ENCODE measurements at regions not wholly inside any gene's neighbourhood (a gene's known extent, or its start where the extent isn't known, plus 50 kb on each side); places are given as distances from the start of the nearest gene placed in this dataset.

GRCh38 chr3:150117076-150117475 lies 146.4 kb upstream of the PFN2 start:
- Histone ChIP-seq H3K9ac (ENCODE audit: low read depth, low read length) (no peak overlapping the region), H3K4me1 (ENCODE audit: insufficient read depth, low read length) (peaks cover 14% of the 10 kb centered on the region), H3K36me3 (ENCODE audit: insufficient read depth, low read length) (no peaks in the 10 kb centered on the region), H3K9me3 (ENCODE audit: control insufficient read depth, insufficient read depth, low read length) (peaks cover 2% of the 10 kb centered on the region; the same call in 1 of the 2 replicates)

DNA sequence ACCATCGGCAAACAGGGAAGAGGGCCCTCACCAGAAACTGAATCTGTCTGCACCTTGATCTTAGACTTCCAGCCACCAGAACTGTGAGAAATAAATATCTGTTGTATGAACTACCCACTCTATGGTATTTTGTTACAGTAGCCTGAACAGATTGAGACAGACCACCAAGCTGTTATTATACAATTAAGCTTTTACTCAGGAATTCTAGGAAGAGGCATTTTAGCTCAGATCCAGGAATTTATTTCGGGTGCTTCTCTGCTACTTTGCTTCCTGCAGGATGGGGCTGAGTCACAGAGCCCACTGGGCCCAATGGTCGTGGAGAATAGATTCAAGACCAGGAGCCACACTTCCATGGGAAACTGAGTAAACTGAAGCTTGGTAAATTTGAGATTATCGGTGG lies 145.5 kb upstream of the PFN2 start:
- H3K9me3 ChIP-seq (ENCODE audit: control insufficient read depth, insufficient read depth, low read length): no peaks in the 10 kb centered on the region
- H3K4me1 ChIP-seq (ENCODE audit: insufficient read depth, low read length): peaks cover 14% of the 10 kb centered on the region
- no peak overlapping the region for H3K9ac ChIP-seq (ENCODE audit: low read depth, low read length)
- no peaks in the 10 kb centered on the region for H3K36me3 ChIP-seq (ENCODE audit: insufficient read depth, low read length)

GRCh38 chr3:150114873-150115540 lies 144.3 kb upstream of the PFN2 start:
- peaks cover 14% of the 10 kb centered on the region for H3K4me1 ChIP-seq (ENCODE audit: insufficient read depth, low read length)
- no peaks in the 10 kb centered on the region for H3K9me3 ChIP-seq (ENCODE audit: control insufficient read depth, insufficient read depth, low read length)
- no peaks in the 10 kb centered on the region for H3K36me3 ChIP-seq (ENCODE audit: insufficient read depth, low read length)
- H3K9ac ChIP-seq (ENCODE audit: low read depth, low read length): no peak overlapping the region

- Histone ChIP-seq H3K4me1 (ENCODE audit: insufficient read depth, low read length) (peaks cover 14% of the 10 kb centered on the region), H3K36me3 (ENCODE audit: insufficient read depth, low read length) (no peaks in the 10 kb centered on the region), H3K9me3 (ENCODE audit: control insufficient read depth, insufficient read depth, low read length) (no peaks in the 10 kb centered on the region), H3K9ac (ENCODE audit: low read depth, low read length) (no peak overlapping the region)
Measured at GRCh38 chr3:150114273-150114672, 143.6 kb upstream of the PFN2 start.

DNA sequence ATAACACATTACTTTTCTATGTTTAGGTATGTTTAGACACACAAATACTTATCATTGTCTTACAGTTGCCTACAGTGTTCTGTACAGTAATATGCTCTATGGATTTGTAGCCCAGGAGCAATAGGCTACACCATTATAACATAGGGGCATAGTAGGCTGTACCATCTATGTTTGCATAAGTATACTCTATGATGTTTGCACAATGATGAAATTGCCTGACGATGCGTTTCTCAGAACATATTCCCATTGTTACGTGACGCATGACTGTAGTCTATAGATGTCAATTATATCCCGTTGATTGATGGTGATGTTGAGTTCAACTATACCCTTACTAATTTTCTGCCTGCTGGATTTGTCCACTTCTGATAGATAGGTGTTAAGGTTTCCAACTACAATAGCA lies 139.4 kb upstream of the PFN2 start:
- Histone ChIP-seq H3K9me3 (ENCODE audit: control insufficient read depth, insufficient read depth, low read length) (no peaks in the 10 kb centered on the region), H3K4me1 (ENCODE audit: insufficient read depth, low read length) (peaks cover 27% of the 10 kb centered on the region), H3K36me3 (ENCODE audit: insufficient read depth, low read length) (no peaks in the 10 kb centered on the region), H3K9ac (ENCODE audit: low read depth, low read length) (no peak overlapping the region)

- Histone ChIP-seq H3K9ac (ENCODE audit: low read depth, low read length) (no peak overlapping the region), H3K9me3 (ENCODE audit: control insufficient read depth, insufficient read depth, low read length) (no peaks in the 10 kb centered on the region), H3K36me3 (ENCODE audit: insufficient read depth, low read length) (no peaks in the 10 kb centered on the region), H3K4me1 (ENCODE audit: insufficient read depth, low read length) (peaks cover 27% of the 10 kb centered on the region)
Measured at GRCh38 chr3:150107429-150108175, 136.9 kb upstream of the PFN2 start.

GRCh38 chr3:150106740-150107428 lies 136.2 kb upstream of the PFN2 start:
- no peak overlapping the region for H3K9ac ChIP-seq (ENCODE audit: low read depth, low read length)
- no peaks in the 10 kb centered on the region for H3K9me3 ChIP-seq (ENCODE audit: control insufficient read depth, insufficient read depth, low read length)
- peaks cover 27% of the 10 kb centered on the region for H3K4me1 ChIP-seq (ENCODE audit: insufficient read depth, low read length)
- H3K36me3 ChIP-seq (ENCODE audit: insufficient read depth, low read length): no peaks in the 10 kb centered on the region

DNA sequence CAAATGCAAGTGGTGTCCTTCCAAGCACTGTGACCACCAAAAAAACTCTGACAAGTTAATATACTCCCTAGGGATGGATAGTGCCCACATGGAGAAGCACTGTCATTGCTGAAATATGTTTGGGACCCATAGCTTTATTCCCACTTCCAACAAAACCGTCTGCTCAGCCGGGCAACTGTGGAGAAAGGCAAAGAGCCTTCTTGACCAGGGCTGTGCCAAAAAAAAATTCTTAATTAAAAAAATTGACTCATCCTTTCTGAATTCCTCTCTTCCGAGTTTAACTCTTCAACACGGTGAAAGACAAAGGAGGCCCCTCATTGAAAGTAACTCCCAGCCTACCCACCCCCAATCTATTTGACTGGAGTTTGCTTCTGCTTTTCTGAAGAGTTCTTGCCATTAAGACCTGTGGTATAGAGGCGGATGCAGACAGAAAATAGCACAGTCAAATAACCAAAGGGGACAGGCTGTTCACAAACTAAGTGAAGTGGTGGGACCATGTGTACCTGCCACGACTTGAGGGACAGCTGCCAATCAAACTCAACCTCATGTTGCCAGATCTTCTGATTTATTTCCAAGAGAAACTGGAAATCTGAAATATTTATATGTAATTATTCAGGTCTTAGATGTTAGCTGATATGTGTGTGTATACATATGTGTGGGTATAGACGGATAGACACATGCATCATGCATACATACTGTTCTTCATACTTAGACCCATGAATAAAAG lies 135.4 kb upstream of the PFN2 start:
- Histone ChIP-seq H3K36me3 (ENCODE audit: insufficient read depth, low read length) (no peaks in the 10 kb centered on the region), H3K4me1 (ENCODE audit: insufficient read depth, low read length) (peaks cover 27% of the 10 kb centered on the region), H3K9ac (ENCODE audit: low read depth, low read length) (no peak overlapping the region), H3K9me3 (ENCODE audit: control insufficient read depth, insufficient read depth, low read length) (no peaks in the 10 kb centered on the region)

- Histone ChIP-seq H3K36me3 (ENCODE audit: insufficient read depth, low read length) (no peaks in the 10 kb centered on the region), H3K9ac (ENCODE audit: low read depth, low read length) (no peak overlapping the region)
Measured at GRCh38 chr3:150105025-150105424, 134.3 kb upstream of the PFN2 start.

GRCh38 chr3:150104564-150104963 lies 133.9 kb upstream of the PFN2 start:
- H3K4me1 ChIP-seq (ENCODE audit: insufficient read depth, low read length): peaks cover 27% of the 10 kb centered on the region
- H3K9ac ChIP-seq (ENCODE audit: low read depth, low read length): no peak overlapping the region
- H3K9me3 ChIP-seq (ENCODE audit: control insufficient read depth, insufficient read depth, low read length): no peaks in the 10 kb centered on the region
- no peaks in the 10 kb centered on the region for H3K36me3 ChIP-seq (ENCODE audit: insufficient read depth, low read length)

More at GRCh38 chr3:150105025-150105424, 134.3 kb upstream of the PFN2 start:
- Histone ChIP-seq H3K9me3 (ENCODE audit: control insufficient read depth, insufficient read depth, low read length) (no peaks in the 10 kb centered on the region), H3K4me1 (ENCODE audit: insufficient read depth, low read length) (peaks cover 27% of the 10 kb centered on the region)

DNA sequence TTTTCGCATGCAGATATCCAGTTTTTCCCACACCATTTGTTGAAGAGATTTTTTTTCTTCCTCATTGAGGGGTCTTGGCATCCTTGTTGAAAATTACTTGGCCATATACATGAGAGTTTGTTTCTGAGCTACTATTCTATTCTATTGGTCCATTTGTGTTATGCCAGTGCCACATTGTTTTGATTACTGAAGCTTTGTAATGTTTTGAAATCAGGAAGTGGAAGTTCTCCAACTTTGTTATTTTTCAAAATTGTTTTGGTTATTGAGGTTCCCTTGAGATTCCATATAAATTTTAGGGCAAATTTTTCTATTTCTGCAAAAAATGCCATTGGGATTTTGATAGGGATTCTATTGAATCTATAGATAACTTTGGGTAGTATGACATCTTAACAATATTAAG lies 130.3 kb upstream of the PFN2 start:
- H3K9me3 ChIP-seq (ENCODE audit: control insufficient read depth, insufficient read depth, low read length): no peaks in the 10 kb centered on the region
- H3K9ac ChIP-seq (ENCODE audit: low read depth, low read length): no peak overlapping the region
- H3K4me1 ChIP-seq (ENCODE audit: insufficient read depth, low read length): peaks cover 25% of the 10 kb centered on the region
- H3K36me3 ChIP-seq (ENCODE audit: insufficient read depth, low read length): no peaks in the 10 kb centered on the region

- Histone ChIP-seq H3K9me3 (ENCODE audit: control insufficient read depth, insufficient read depth, low read length) (no peaks in the 10 kb centered on the region), H3K36me3 (ENCODE audit: insufficient read depth, low read length) (no peaks in the 10 kb centered on the region), H3K9ac (ENCODE audit: low read depth, low read length) (no peak overlapping the region), H3K4me1 (ENCODE audit: insufficient read depth, low read length) (peaks cover 33% of the 10 kb centered on the region)
Measured at GRCh38 chr3:150098621-150099020, 127.9 kb upstream of the PFN2 start.

DNA sequence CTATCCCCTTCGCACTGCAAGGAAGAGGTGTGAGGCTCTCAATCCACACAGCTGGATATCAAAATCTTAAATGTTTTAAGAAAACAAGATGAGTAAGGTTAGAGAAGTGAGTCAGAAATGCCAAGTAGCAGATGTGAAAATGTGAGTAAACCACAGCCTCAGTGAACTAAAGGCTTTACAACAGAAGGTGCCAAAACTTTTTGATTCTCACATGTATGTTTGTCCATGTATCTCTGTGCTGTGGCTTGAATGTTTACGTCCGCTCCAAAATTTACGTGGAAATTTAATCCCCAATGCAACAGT lies 126.8 kb upstream of the PFN2 start:
- no peaks in the 10 kb centered on the region for H3K9me3 ChIP-seq (ENCODE audit: control insufficient read depth, insufficient read depth, low read length)
- peaks cover 33% of the 10 kb centered on the region for H3K4me1 ChIP-seq (ENCODE audit: insufficient read depth, low read length)
- H3K36me3 ChIP-seq (ENCODE audit: insufficient read depth, low read length): no peaks in the 10 kb centered on the region
- no peak overlapping the region for H3K9ac ChIP-seq (ENCODE audit: low read depth, low read length)

- peaks cover 33% of the 10 kb centered on the region for H3K4me1 ChIP-seq (ENCODE audit: insufficient read depth, low read length)
- no peaks in the 10 kb centered on the region for H3K9me3 ChIP-seq (ENCODE audit: control insufficient read depth, insufficient read depth, low read length)
- no peaks in the 10 kb centered on the region for H3K36me3 ChIP-seq (ENCODE audit: insufficient read depth, low read length)
- H3K9ac ChIP-seq (ENCODE audit: low read depth, low read length): no peak overlapping the region
Measured at GRCh38 chr3:150096700-150097587, 126.2 kb upstream of the PFN2 start.

Measured in ES-I3 (cell line).